Brain pericyte (primary cell): ENCODE measurements at regions not wholly inside any gene's neighbourhood (a gene's known extent, or its start where the extent isn't known, plus 50 kb on each side); places are given as distances from the start of the nearest gene placed in this dataset.
"Not testable (repeated sequence)": the region's sequence is repeated elsewhere in the genome, so short reads cannot be mapped to it uniquely, and the experiment has no call there.

Source experiments
- DNase-seq: peaks from one replicate; pipeline ENCODE4 v3.0.0-alpha.2; 2012; ENCODE audit warnings: low read depth, low spot score

- no peak for DNase-seq
Measured at GRCh38 chr6:156451726-156452125, 325.5 kb upstream of the ARID1B start.

DNA sequence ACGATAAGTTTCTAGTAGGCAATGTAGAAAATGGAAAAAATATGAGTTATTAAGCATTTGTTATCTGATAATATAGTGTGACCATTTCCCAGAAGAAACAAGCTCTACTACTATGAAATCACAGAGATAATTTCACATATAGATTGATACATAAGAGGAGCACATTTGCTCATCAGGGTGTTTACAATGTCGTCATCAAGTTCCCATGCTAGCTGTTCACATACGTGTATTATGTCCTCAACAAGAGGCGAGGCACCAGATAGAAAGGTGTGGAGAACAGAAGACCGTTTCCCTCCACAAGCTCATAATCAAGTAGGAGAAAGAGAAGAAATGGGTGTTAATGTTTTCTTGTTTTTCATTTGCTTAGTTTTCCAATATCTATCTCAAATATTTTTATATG is 326.1 kb upstream of the ARID1B start:
- DNase-seq, result no peak

DNA sequence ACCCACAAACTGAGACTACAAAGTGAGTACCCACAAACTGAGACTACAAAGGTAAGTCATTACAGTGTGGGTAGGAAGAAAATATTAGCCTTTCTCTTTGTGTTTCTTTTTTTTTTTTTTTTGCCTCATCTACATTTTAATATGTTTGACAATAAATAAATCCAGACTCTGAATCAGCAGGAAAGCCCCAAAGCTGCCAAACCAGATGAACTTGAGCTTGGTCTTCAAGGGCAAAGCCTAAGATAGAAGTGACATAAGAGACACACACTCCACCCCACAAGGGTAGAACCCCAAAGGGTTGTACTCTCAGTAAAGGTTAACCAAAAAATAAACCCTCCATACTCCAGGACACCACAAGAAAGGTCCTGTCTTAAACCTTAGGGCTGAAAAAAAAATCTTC is 326.8 kb upstream of the ARID1B start:
- no peak for DNase-seq

- DNase-seq, result no peak
Measured at GRCh38 chr6:156449569-156449968, 327.6 kb upstream of the ARID1B start.

DNA sequence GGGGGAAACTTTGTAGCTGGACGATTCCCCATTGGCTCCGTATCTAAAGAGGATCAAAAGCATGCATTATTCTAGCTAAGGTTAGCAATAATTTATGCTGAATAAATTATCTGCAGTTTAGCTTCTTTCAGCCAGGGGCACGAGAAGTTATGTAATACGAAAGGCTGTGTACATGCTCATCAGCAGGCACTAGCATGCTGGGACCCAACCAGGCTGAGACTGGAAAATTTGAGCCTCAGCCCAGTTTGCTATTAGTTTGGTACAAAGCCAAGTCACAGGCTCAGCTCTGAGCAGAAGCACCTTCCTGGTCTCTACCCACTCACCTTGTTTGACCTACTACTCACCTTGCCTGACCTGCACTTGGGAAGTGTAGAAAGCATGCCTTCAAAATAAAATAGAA is 328.1 kb upstream of the ARID1B start:
- no peak for DNase-seq

GRCh38 chr6:156448579-156448978 is 328.6 kb upstream of the ARID1B start:
- DNase-seq, result no peak

DNA sequence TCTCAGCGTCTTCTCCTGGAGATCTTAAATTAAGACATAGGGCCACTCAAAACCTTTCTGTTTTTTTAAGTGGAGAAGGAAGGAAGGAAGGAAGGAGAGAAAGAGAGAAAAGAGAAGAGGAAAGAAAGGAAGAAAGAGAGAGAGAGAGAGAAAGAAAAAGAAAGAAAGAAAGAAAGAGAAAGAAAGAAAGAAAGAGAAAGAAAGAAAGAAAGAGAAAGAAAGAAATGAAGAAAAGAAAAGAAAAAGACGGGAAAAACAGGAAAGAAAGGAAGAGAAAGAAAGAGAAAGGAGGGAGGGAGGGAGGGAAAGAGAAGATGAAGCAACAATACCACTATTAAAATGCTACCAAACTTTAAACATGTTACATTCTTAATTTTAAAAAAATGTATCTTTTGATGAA is 336.5 kb upstream of the ARID1B start:
- no peak for DNase-seq

DNA sequence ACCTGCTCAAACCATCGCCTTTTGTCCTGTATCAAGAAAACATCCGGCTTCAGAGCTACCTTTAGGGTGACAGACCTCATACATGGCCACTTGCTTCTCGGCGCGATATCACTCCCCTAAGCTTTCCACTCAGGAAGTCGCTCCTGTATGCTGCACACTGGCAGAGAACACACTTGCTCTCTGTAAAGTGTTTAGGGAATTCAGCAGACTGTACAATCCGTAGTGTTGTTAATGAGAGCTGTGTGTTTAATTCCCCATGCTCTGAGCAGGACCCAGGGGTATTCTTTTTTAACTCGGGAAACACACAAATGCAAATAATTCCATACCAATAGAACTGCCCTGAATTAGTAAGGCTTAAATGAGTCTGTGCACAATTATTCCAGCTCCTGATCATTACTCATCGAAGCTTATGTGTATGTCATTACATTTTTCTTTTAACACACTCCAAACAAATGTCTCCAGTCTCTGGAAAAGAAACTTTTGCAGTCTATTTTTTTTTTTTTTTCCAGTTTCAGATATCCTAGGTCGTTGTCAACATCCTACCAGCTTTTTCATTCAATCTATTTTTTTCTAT is 338.7 kb upstream of the ARID1B start:
- DNase-seq, result no peak

GRCh38 chr6:156437121-156437879 is 339.9 kb upstream of the ARID1B start:
- no peak for DNase-seq

DNA sequence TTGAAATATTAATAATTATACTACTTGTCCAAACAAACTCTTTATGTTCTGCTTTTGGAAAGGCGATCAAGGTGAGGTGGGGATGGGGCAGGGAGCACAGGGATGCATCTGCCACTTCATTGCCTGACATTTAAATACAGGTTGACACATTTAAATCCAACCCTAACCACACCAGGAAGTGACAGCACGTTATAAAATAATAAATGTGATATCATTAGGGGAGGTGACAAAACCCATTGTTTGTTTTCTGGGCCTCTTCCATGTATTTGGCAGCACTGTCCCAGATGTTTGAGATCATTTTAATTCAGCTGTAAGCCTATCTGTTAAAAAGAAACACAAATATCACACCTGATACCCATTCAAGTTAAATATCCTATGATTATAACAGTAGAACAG is 342.4 kb upstream of the ARID1B start:
- DNase-seq, result no peak

GRCh38 chr6:156434049-156434794 is 343.0 kb upstream of the ARID1B start:
- DNase-seq, result no peak

- DNase-seq, result no peak
Measured at GRCh38 chr6:156432543-156432942, 344.6 kb upstream of the ARID1B start.

DNA sequence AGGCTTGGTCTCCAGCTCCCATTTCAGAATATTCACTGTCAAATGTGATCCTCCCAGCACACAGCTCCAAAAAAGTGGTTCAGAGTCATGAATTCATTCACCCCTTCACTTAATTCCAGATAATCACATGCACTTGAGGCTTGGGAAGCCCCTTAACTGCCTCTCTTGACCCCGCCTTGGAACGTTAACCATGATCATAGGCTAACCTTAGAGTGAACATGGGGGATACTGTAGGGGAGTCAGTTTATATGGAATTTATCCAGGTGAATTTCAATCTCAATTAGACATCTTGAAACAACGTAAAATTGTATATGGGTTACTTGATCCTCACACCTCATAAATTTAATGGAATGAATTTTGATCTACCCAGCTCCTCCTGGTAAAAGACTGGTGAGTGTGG is 346.8 kb upstream of the ARID1B start:
- DNase-seq, result no peak

DNA sequence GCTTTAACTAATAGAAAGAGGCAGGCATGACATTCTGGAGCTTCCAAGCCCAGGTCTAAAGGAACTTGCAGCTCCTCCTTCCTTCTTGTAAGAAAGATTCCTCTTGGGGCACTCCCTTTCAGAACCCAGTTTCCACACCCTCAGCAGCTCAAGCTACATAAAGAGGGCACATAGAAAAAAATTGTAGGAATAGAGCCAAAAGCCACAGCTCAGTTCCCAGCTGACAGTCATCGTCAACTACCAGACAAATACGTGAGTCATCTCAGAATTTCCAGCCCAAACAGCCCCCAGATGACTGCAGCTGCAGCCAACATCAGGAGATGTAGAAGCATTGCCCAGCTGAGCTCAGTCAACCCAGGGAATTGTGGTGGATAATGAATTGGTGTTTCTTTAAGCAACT is 349.8 kb upstream of the ARID1B start:
- DNase-seq, result peak; percentile 89

DNA sequence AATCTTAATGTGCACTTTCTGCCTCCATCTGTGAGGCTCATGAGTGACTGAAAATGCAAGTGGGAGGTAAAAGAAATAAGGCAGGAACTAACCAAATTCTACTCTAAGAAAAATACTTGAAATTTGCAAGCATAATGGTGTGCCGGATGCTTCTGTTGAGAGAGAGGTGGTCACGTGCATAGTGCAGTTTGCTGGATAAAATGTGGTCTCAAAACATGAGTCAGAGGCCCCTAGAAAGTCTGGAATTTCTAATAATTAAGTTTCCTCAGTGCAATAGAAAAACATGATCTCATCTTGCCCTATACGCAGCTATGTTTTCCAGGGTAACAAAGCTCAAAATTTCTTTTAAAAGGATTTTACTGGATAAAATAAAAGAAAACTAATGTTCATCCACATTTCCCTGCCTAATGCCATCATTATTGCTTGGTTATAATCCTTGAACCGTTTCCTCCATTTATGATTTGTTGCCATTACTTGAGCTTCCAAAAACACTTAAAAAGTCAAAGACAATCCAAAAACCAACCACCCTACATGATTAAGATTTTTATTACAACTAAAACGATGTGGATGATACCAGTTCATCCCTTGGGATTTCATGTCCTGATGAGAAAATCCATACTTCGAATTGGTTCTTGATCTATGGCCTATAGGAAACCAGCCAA is 351.7 kb upstream of the ARID1B start:
- peak; percentile 88 for DNase-seq

GRCh38 chr6:156423829-156424228 is 353.3 kb upstream of the ARID1B start:
- DNase-seq, result no peak

DNA sequence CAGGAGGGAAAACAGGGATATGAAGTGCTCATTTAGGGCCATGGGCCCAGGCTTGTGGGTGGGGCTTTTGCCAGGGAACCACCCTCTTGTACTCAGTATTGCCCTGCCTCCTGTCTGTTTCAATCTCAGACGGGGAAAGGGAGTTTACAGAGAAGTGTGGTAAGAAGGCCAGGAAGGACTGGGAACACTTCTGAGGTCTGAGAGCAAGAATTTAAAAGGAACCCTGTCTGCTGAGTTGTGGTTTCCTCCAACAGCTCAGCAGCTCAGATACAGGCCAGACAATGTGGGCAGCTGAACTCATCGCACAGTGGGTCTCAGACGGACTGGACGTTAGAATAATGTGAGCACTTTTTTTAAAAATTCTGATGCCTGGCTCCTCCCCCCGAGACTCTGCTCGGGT is 354.1 kb upstream of the ARID1B start:
- no peak for DNase-seq

DNA sequence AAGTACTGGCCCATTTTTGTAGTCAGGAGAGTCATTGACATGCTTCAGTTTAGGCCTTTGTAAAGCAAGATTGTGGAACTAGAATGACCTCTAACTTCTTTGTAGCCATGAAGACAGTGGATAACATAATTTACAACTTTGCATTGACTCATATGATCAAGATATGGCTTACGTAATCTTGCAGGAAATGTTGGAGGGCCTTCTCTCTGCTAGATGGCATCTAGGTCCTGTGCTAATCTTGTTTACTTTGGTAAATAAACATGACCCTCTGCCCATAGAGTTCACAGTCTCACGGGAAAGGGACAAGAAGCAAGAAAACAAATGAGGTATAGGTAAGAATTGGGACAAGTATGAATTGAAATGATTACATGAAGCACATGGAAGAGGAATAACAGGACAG is 355.2 kb upstream of the ARID1B start:
- no peak for DNase-seq

DNA sequence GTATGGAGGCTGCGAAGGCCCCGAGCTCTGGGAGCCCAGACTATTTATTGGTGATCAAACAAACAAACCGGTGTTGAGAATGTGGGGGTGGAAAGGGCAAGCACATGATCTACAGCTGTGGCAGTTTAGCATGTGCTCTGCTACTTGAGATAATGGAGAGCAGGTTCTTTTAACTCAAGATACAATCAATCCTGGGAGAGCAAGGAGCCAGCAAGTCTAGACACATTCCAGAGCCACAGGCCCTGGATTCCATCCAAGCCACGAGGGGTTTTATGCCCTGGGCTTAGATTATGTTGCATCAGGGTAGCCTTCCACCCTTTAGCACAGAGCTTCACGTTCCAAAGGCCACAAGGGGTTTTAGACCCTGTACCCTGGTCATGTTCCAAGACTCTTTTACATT is 355.9 kb upstream of the ARID1B start:
- DNase-seq, result not testable (repeated sequence)

- DNase-seq, result no peak
Measured at GRCh38 chr6:156420172-156420993, 356.8 kb upstream of the ARID1B start.

DNA sequence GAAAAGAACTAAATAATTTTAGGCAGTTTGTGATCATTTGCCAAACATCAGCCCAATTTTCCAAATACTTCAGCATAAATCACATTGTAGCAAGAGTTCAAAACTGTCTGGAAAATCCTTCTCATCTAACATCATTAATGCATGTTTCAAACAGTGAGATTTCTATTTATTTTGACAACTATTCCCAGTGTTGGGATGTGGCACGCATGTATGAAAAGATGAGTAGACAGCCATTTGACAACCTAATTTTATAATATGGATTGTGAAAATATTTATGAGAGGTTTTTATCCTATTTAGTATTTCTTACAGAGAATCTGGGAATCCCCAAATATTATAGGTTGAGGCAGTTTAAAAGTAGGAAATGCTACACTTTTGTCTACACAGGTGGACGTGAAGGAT is 357.6 kb upstream of the ARID1B start:
- no peak for DNase-seq

- no peak for DNase-seq
Measured at GRCh38 chr6:156418253-156418652, 358.9 kb upstream of the ARID1B start.
